Hippocampal formation (tissue), 2 donors: ENCODE measurements at regions not wholly inside any gene's neighbourhood (a gene's known extent, or its start where the extent isn't known, plus 50 kb on each side); places are given as distances from the start of the nearest gene placed in this dataset.
A peak's percentile ranks its signal among the peaks of the same experiment; 100 is the strongest.

Experiments
- DNase-seq, 2 donors: peaks; one replicate each; lab custom pipeline; 2025; lab: John Stamatoyannopoulos, UW

GRCh38 chr13:95497381-95497807 is 55.1 kb upstream of the CLDN10 start:
- DNase-seq = peak; percentile 15 to 51

- DNase-seq = no peak
Observed at GRCh38 chr13:95498886-95499285, 53.6 kb upstream of the CLDN10 start.

GRCh38 chr13:95499811-95500712 is 52.5 kb upstream of the CLDN10 start:
- DNase-seq = no peak

- DNase-seq = no peak
Observed at GRCh38 chr13:95502216-95502615, 50.3 kb upstream of the CLDN10 start.
